B cell (primary cell): ENCODE measurements at regions not wholly inside any gene's neighbourhood (a gene's known extent, or its start where the extent isn't known, plus 50 kb on each side); places are given as distances from the start of the nearest gene placed in this dataset.

Experiments
- ATAC-seq: fragments of 200-7000 bp; cut with Tn5 transposase; one replicate; pipeline ENCODE4 v1.10.0; 2021; ENCODE audit warnings: low read depth, mild to moderate bottlenecking, moderate number of reproducible peaks, moderate library complexity
- CTCF ChIA-PET: fragments of 350-600 bp; sonication (Branson Sonifier 250); formaldehyde crosslinking; loops from one replicate; lab custom pipeline; 2021; ENCODE audit warnings: antibody characterized with exemption, inconsistent platforms; lab: Charles Lee
- POLR2A ChIA-PET: fragments of 350-600 bp; sonication (Branson Sonifier 250); formaldehyde crosslinking; loops from one replicate; lab custom pipeline; 2021; ENCODE audit warnings: antibody characterized with exemption; lab: Charles Lee
- DNase-seq: peaks from one replicate; pipeline ENCODE4 v3.0.0; 2013
- H2AFZ ChIP-seq: 2 replicates; pipeline ENCODE4 v1.6.1; 2012; ENCODE audit warnings: mild to moderate bottlenecking, low read depth, low read length; ENCODE audit not compliant: insufficient read depth, poor library complexity, severe bottlenecking
- H3K27ac ChIP-seq, 2 donors: 1 replicate in 1 of 2; 2 replicates in 1 of 2; pipeline ENCODE4 v1.5.1; 2012 to 2013; ENCODE audit warnings: low read length in 2 of 2, mild to moderate bottlenecking in 2 of 2, moderate library complexity in 1 of 2
- H3K27me3 ChIP-seq, 4 experiments: fragments of 200-600 bp in 1 of 4; sonication (generic) in 1 of 4; replicated peaks in 1 of 4; 1 replicate in 2 of 4; 2 replicates in 2 of 4; pipeline versions ENCODE4 v1.6.1 to v1.7.0; 2013 to 2016; ENCODE audit warnings: low read length in 3 of 4, mild to moderate bottlenecking in 2 of 4, mixed read lengths in 1 of 4, moderate library complexity in 1 of 4; ENCODE audit not compliant: insufficient read depth in 4 of 4, control insufficient read depth in 3 of 4; ENCODE audit errors: control extremely low read depth in 1 of 4
- H3K36me3 ChIP-seq, 2 experiments: replicated peaks in 1 of 2; 1 replicate in 1 of 2; 2 replicates in 1 of 2; pipeline versions ENCODE4 v1.6.1 to v1.7.1; 2013; ENCODE audit warnings: low read length in 1 of 2; ENCODE audit not compliant: insufficient read depth in 2 of 2, control insufficient read depth in 1 of 2; ENCODE audit errors: control extremely low read depth in 1 of 2, extremely low read depth in 1 of 2
- H3K4me1 ChIP-seq, 2 donors: fragments of 200-600 bp in 1 of 2; sonication (generic) in 1 of 2; 1 replicate in 1 of 2; 2 replicates in 1 of 2; pipeline versions ENCODE4 v1.5.1 to v1.6.1; 2013 to 2017; ENCODE audit warnings: low read length in 2 of 2; ENCODE audit not compliant: control insufficient read depth in 2 of 2, insufficient read depth in 2 of 2
- H3K4me2 ChIP-seq: replicated peaks from 2 replicates; pipeline ENCODE3; 2012; ENCODE audit warnings: mild to moderate bottlenecking, low read depth, low read length; ENCODE audit not compliant: poor library complexity, severe bottlenecking
- H3K4me3 ChIP-seq, 5 experiments: fragments of 200-600 bp in 1 of 5; sonication (generic) in 1 of 5; 1 replicate in 3 of 5; 2 replicates in 2 of 5; pipeline versions ENCODE4 v1.5.1 to v1.7.0; 2011 to 2016; ENCODE audit warnings: low read length in 4 of 5, mild to moderate bottlenecking in 4 of 5, low read depth in 2 of 5, control low read depth in 1 of 5, moderate library complexity in 1 of 5; ENCODE audit not compliant: insufficient read depth in 1 of 5; ENCODE audit errors: control extremely low read depth in 1 of 5, extremely low read depth in 1 of 5
- H3K79me2 ChIP-seq: fragments of 200-600 bp; sonication (generic); one replicate; pipeline ENCODE4 v1.6.0; 2016; ENCODE audit warnings: low read length; ENCODE audit not compliant: control insufficient read depth, insufficient read depth
- H3K9ac ChIP-seq: fragments of 200-600 bp; sonication (generic); 2 replicates; pipeline ENCODE4 v1.6.1; 2017; ENCODE audit warnings: mild to moderate bottlenecking, low read length, moderate library complexity
- H3K9me3 ChIP-seq, 3 donors: one replicate each; pipeline versions ENCODE4 v1.6.1 to v1.7.1; 2013; ENCODE audit warnings: low read length in 2 of 3; ENCODE audit not compliant: control insufficient read depth in 2 of 3, insufficient read depth in 1 of 3; ENCODE audit errors: control extremely low read depth in 1 of 3
- H4K20me1 ChIP-seq: 2 replicates; pipeline ENCODE4 v1.6.0; 2012; ENCODE audit warnings: mild to moderate bottlenecking, low read length; ENCODE audit not compliant: insufficient read depth, control insufficient read depth, poor library complexity, severe bottlenecking
- H3K27ac Mint-ChIP-seq: one replicate; pipeline ENCODE4 v1.8.0; 2021; ENCODE audit warnings: mixed read lengths
- H3K27me3 Mint-ChIP-seq: one replicate; pipeline ENCODE4 v1.8.0; 2021; ENCODE audit warnings: mixed read lengths
- H3K4me1 Mint-ChIP-seq: one replicate; pipeline ENCODE4 v1.8.0; 2021; ENCODE audit warnings: mixed read lengths
- H3K4me3 Mint-ChIP-seq: one replicate; pipeline ENCODE4 v1.8.0; 2021; ENCODE audit warnings: mixed read lengths
- H3K9me3 Mint-ChIP-seq: one replicate; pipeline ENCODE4 v1.8.0; 2022; ENCODE audit warnings: mixed read lengths; ENCODE audit not compliant: insufficient read depth
- EZH2 ChIP-seq: IDR thresholded peaks from 2 replicates; pipeline ENCODE4 v1.6.1; 2012; ENCODE audit warnings: borderline replicate concordance, low read depth, mild to moderate bottlenecking, moderate library complexity, low read length; ENCODE audit not compliant: insufficient read depth, poor library complexity, severe bottlenecking
- WGBS: methylation state at CpG from one replicate; pipeline ENCODE4 v1.1.5; 2013; ENCODE audit warnings: missing lambda C conversion rate; ENCODE audit not compliant: insufficient coverage; 5-methylcytosine and 5-hydroxymethylcytosine counted together
- intact Hi-C: fragments of 100-400 bp; cut with micrococcal nuclease; formaldehyde crosslinking; loops from one replicate; pipeline ENCODE4 v1.10.0; 2022
- TF ChIP-seq, protein P1 (sequence below): fragments of 200-600 bp; IDR thresholded peaks from one replicate; pipeline ENCODE4 v1.8.0; 2022; ENCODE audit warnings: antibody characterized with exemption, mild to moderate bottlenecking

DNA sequence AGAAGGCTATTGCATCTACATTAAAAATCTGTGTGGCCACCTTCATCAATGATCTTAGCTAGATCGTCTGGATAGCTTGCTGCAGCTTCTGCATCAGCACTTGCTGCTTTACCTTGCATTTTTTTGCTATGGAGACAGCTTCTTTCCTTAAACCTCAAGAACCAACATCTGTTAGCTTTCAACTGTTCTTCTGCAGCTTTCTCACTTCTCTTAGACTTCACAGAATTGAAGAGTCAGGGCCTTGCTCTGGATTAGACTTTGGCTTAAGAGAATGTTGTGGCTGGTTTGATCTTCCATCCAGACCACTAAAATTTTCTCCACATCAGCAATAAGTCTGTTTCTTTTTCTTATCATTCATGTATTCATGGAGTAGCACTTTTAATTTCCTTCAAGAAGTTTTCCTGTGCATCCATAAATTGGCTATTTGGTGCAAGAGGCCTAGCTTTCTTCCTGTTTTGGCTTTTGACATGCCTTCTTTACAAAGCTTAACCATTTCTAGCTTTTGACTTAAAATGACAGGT, 54.4 kb upstream of the MAP4K4 start:
- Histone ChIP-seq H3K4me3 (no peak overlapping the region), H2AFZ (no peak overlapping the region), H3K4me2 (no peak overlapping the region), H3K27ac (no peak overlapping the region), H3K36me3 (no peaks in the 10 kb centered on the region), H4K20me1 (no peaks in the 10 kb centered on the region), H3K9me3 (peaks cover 0 to 3% (median 0%) of the 10 kb centered on the region in 3 donors), H3K79me2 (no peaks in the 10 kb centered on the region), H3K9ac (no peak overlapping the region), H3K4me1 (no peaks in the 10 kb centered on the region), H3K27me3 (no peaks in the 10 kb centered on the region)
- CTCF ChIA-PET, result interaction anchor here (0.6 kb wide), 1 partner anchor 19 kb away, joined by 3 read pairs; no protein-coding TSS in a partner anchor
- Mint-ChIP-seq H3K9me3 (no peaks in the 10 kb centered on the region), H3K4me1 (no peaks in the 10 kb centered on the region), H3K27ac (no peak overlapping the region), H3K4me3 (no peak overlapping the region), H3K27me3 (no peaks in the 10 kb centered on the region)
- no peak for ATAC-seq
- POLR2A ChIA-PET, result no interaction called here
- TF ChIP-seq, protein P1, sequence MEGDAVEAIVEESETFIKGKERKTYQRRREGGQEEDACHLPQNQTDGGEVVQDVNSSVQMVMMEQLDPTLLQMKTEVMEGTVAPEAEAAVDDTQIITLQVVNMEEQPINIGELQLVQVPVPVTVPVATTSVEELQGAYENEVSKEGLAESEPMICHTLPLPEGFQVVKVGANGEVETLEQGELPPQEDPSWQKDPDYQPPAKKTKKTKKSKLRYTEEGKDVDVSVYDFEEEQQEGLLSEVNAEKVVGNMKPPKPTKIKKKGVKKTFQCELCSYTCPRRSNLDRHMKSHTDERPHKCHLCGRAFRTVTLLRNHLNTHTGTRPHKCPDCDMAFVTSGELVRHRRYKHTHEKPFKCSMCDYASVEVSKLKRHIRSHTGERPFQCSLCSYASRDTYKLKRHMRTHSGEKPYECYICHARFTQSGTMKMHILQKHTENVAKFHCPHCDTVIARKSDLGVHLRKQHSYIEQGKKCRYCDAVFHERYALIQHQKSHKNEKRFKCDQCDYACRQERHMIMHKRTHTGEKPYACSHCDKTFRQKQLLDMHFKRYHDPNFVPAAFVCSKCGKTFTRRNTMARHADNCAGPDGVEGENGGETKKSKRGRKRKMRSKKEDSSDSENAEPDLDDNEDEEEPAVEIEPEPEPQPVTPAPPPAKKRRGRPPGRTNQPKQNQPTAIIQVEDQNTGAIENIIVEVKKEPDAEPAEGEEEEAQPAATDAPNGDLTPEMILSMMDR, result no peak
- TF ChIP-seq EZH2, result no peak
- intact Hi-C loops, result no loop called here
- 100% methylated on average over 1 of the region's 1 CpG for WGBS
- DNase-seq, result no peak

DNA sequence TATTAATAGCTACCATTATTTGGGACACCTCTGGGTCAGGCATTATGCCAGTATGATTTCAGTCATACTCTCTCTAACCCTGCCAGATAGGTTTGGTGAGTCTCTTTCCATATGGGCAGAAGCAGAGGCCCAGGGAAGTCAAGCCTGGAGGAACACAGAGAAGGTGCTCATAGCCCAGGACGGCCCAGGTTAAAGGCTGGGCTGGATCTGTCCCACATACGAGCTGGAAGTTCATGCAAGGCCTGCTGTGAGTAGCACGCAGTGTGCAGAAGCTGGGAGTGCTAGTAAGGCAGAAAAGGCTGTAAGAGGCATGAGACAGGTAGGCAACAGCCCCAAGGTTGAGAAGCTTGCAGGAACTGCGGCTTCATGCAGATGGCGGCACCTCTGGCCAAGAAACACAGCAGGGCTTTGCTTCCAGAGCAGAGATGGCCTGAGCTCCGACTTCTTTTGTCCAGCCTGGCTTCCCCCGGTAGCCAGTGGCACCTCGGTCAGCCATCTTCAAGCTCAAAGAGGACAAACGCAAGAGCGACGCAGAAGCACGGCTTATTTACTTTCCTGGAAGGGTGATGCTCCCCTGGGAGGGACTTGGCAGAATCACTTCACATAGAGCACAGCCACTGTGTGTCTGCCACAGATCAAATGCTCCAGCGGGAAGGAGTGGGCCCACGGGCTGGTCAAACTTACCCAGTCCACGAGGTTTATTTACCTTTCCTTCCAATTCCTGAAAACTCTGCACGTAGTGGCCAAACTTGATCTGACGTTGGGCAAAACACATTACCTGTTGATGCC, 58.5 kb upstream of the MAP4K4 start:
- POLR2A ChIA-PET, result interaction anchor here (0.6 kb wide), 1 partner anchor 13 kb away, joined by 6 read pairs; no protein-coding TSS in a partner anchor
- Mint-ChIP-seq H3K9me3 (no peaks in the 10 kb centered on the region), H3K4me1 (no peaks in the 10 kb centered on the region), H3K27ac (no peak overlapping the region), H3K27me3 (no peaks in the 10 kb centered on the region), H3K4me3 (no peak overlapping the region)
- no peak for DNase-seq
- no peak overlapping the region for H3K27ac ChIP-seq
- H4K20me1 ChIP-seq, result no peaks in the 10 kb centered on the region
- no peaks in the 10 kb centered on the region for H3K79me2 ChIP-seq
- WGBS, result 94% methylated on average over 17 of the region's 17 CpGs
- no peaks in the 10 kb centered on the region for H3K4me1 ChIP-seq
- no peak overlapping the region for H2AFZ ChIP-seq
- intact Hi-C loops, result no loop called here
- no peaks in the 10 kb centered on the region for H3K36me3 ChIP-seq
- CTCF ChIA-PET, result no interaction called here
- no peak overlapping the region for H3K4me2 ChIP-seq
- no peak overlapping the region for H3K4me3 ChIP-seq
- no peak for TF ChIP-seq EZH2
- TF ChIP-seq, protein P1, result no peak
- ATAC-seq, result no peak
- no peak overlapping the region for H3K9ac ChIP-seq
- H3K9me3 ChIP-seq, result peaks cover 0 to 3% (median 0%) of the 10 kb centered on the region in 3 donors
- H3K27me3 ChIP-seq, result no peaks in the 10 kb centered on the region
